Endothelial cell of umbilical vein (primary cell): ENCODE measurements at regions not wholly inside any gene's neighbourhood (a gene's known extent, or its start where the extent isn't known, plus 50 kb on each side); places are given as distances from the start of the nearest gene placed in this dataset.

ENCODE experiments used
- CTCF ChIP-seq, 2 donors: IDR thresholded peaks; 1 replicate in 1 of 2; 2 replicates in 1 of 2; pipeline ENCODE4 v1.5.1; 2011; ENCODE audit warnings: low read length in 2 of 2, mild to moderate bottlenecking in 2 of 2, moderate library complexity in 2 of 2, control low read depth in 1 of 2, inconsistent platforms in 1 of 2, low read depth in 1 of 2; ENCODE audit not compliant: insufficient read depth in 1 of 2; ENCODE audit errors: extremely low read depth in 1 of 2
- MYC ChIP-seq: IDR thresholded peaks from one replicate; pipeline ENCODE4 v1.6.1; 2011; ENCODE audit warnings: mild to moderate bottlenecking, low read depth, low read length
- POLR2A ChIP-seq: IDR thresholded peaks from 2 replicates; pipeline ENCODE4 v1.6.1; 2012; ENCODE audit warnings: low read depth, mild to moderate bottlenecking, control low read depth, low read length
- POLR2AphosphoS5 ChIP-seq: IDR thresholded peaks from 2 replicates; pipeline ENCODE4 v1.6.1; 2012; ENCODE audit warnings: low read depth, mild to moderate bottlenecking, control low read depth, low read length, moderate library complexity; ENCODE audit not compliant: insufficient read depth

GRCh38 chr2:2875831-2876230 lies 501.8 kb downstream of the EIPR1 start:
- TF ChIP-seq POLR2AphosphoS5: no peak
- TF ChIP-seq CTCF (IDR thresholded peaks at IDR 0.05; ENCODE audit: extremely low read depth in 1 of 2, insufficient read depth in 1 of 2, low read depth in 1 of 2, low read length in 2 of 2): no peak
- no peak for TF ChIP-seq POLR2A
- no peak for TF ChIP-seq MYC
